KBM-7 (cell line): ENCODE measurements at regions not wholly inside any gene's neighbourhood (a gene's known extent, or its start where the extent isn't known, plus 50 kb on each side); places are given as distances from the start of the nearest gene placed in this dataset.

Experiments used
- DNase-seq: peaks from one replicate; pipeline ENCODE4 v3.0.0-alpha.2; 2015
- in situ Hi-C: fragments of 300-500 bp; cut with MboI; formaldehyde crosslinking; loops from 2 replicates; pipeline ENCODE4 v1.14.3; 2020; ENCODE audit warnings: low sequenced_read_pairs, low pct_unique_long_range_greater_than_20kb, mixed read lengths

- DNase-seq: no peak
- in situ Hi-C loops: loop anchor here (25.0 kb wide), 1 partner anchor 503 kb away; the partner anchor contains the start of gene CEP68
Measured at GRCh38 chr2:65565681-65566080, 133.3 kb upstream of the SPRED2 start.

GRCh38 chr2:65564299-65564698, 131.9 kb upstream of the SPRED2 start:
- DNase-seq: no peak
- in situ Hi-C loops: loop anchor here (25.0 kb wide), 1 partner anchor 502 kb away; the partner anchor contains the start of gene CEP68

GRCh38 chr2:65562890-65563289, 130.5 kb upstream of the SPRED2 start:
- in situ Hi-C loops: loop anchor here (25.0 kb wide), 1 partner anchor 501 kb away; the partner anchor contains the start of gene CEP68

GRCh38 chr2:65558743-65559142, 126.3 kb upstream of the SPRED2 start:
- no peak for DNase-seq
- in situ Hi-C loops: loop anchor here (25.0 kb wide), 1 partner anchor 496 kb away; the partner anchor contains the start of gene CEP68

More at GRCh38 chr2:65562890-65563289, 130.5 kb upstream of the SPRED2 start:
- no peak for DNase-seq

GRCh38 chr2:65557616-65558573, 125.5 kb upstream of the SPRED2 start:
- DNase-seq: no peak
- in situ Hi-C loops: loop anchor here (25.0 kb wide), 1 partner anchor 496 kb away; the partner anchor contains the start of gene CEP68

- in situ Hi-C loops: loop anchor here (25.0 kb wide), 1 partner anchor 493 kb away; the partner anchor contains the start of gene CEP68
- no peak for DNase-seq
Measured at GRCh38 chr2:65554765-65555591, 122.6 kb upstream of the SPRED2 start.

GRCh38 chr2:65553504-65554074, 121.2 kb upstream of the SPRED2 start:
- no peak for DNase-seq
- in situ Hi-C loops: loop anchor here (25.0 kb wide), 1 partner anchor 491 kb away; the partner anchor contains the start of gene CEP68

GRCh38 chr2:65551528-65551927, 119.1 kb upstream of the SPRED2 start:
- DNase-seq: no peak
- in situ Hi-C loops: loop anchor here (25.0 kb wide), 1 partner anchor 489 kb away; the partner anchor contains the start of gene CEP68

- in situ Hi-C loops: loop anchor here (25.0 kb wide), 1 partner anchor 488 kb away; the partner anchor contains the start of gene CEP68
- no peak for DNase-seq
Measured at GRCh38 chr2:65550246-65550645, 117.8 kb upstream of the SPRED2 start.

GRCh38 chr2:65549631-65550030, 117.2 kb upstream of the SPRED2 start:
- DNase-seq: no peak
- in situ Hi-C loops: loop anchor here (25.0 kb wide), 2 partner anchors 262 to 487 kb away; partner anchors contain the start of gene CEP68

- DNase-seq: no peak
- in situ Hi-C loops: loop anchor here (25.0 kb wide), 1 partner anchor 262 kb away; no protein-coding TSS in a partner anchor
Measured at GRCh38 chr2:65549257-65549627, 116.8 kb upstream of the SPRED2 start.

GRCh38 chr2:65548576-65549256, 116.3 kb upstream of the SPRED2 start:
- no peak for DNase-seq
- in situ Hi-C loops: loop anchor here (25.0 kb wide), 1 partner anchor 261 kb away; no protein-coding TSS in a partner anchor

GRCh38 chr2:65548064-65548463, 115.7 kb upstream of the SPRED2 start:
- no peak for DNase-seq
- in situ Hi-C loops: loop anchor here (25.0 kb wide), 1 partner anchor 261 kb away; no protein-coding TSS in a partner anchor

GRCh38 chr2:65545837-65546805, 113.7 kb upstream of the SPRED2 start:
- DNase-seq: no peak
- in situ Hi-C loops: loop anchor here (25.0 kb wide), 1 partner anchor 259 kb away; no protein-coding TSS in a partner anchor

GRCh38 chr2:65541773-65542172, 109.4 kb upstream of the SPRED2 start:
- DNase-seq: no peak
- in situ Hi-C loops: loop anchor here (25.0 kb wide), 1 partner anchor 254 kb away; no protein-coding TSS in a partner anchor

GRCh38 chr2:65539633-65540032, 107.2 kb upstream of the SPRED2 start:
- no peak for DNase-seq
- in situ Hi-C loops: loop anchor here (25.0 kb wide), 1 partner anchor 252 kb away; no protein-coding TSS in a partner anchor
